ENCODE measurements at regions not wholly inside any gene's neighbourhood (a gene's known extent, or its start where the extent isn't known, plus 50 kb on each side); places are given as distances from the start of the nearest gene placed in this dataset.

DNA sequence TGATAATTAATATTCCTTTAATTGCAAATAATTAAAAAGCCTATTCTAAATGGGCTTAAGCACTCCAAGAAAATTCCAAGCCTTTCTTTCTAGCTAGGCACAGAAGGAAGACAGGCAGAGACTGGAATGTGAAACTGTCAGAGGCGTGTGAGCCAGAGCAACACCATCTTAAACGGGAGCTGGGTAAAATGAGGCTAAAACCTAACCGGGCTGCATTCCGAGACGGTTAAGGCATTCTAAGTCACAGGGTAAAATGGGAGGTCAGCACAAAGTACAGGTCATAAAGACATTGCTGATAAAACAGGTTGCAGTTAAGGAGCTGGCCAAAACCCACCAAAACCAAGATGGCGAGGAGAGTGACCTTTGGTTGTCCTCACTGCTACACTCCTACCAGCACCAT lies 300.4 kb downstream of the SLITRK6 start:
- 69% methylated on average over 6 of the region's 6 CpGs for WGBS (ENCODE audit: insufficient coverage, insufficient replicate concordance, low lambda C conversion rate, missing lambda C conversion rate)
- BruUV-seq (replicated peaks), result no TSS peak
- CTCF ChIA-PET, result no interaction called here
- no peaks in the 10 kb centered on the region for H4K20me1 ChIP-seq (ENCODE audit: control insufficient read depth, insufficient read depth)
- H3K36me3 ChIP-seq (ENCODE audit: control insufficient read depth in 2 of 2, insufficient read depth in 2 of 2, low read length in 1 of 2), result no peaks in the 10 kb centered on the region
- in situ Hi-C loops (cut with MboI), result no loop called here
- ATAC-seq (no peak), FAIRE-seq (no peak), DNase-seq (ENCODE audit: low read depth, low spot score) (no peak)
- SMC1A ChIA-PET (ENCODE audit: uncharacterized antibody, unreplicated experiment), result no interaction called here
- H3K9me3 ChIP-seq (replicated peaks; ENCODE audit: control insufficient read depth, insufficient read depth, low read length), result no peaks in the 10 kb centered on the region
- RAD21 ChIA-PET (ENCODE audit: unreplicated experiment), result no interaction called here
- POLR2A ChIA-PET, result no interaction called here
- no peak overlapping the region for H2AFZ ChIP-seq (ENCODE audit: control insufficient read depth, low read depth, low read length)
- H3K79me2 ChIP-seq (ENCODE audit: control insufficient read depth, insufficient read depth, low read length), result no peaks in the 10 kb centered on the region
- H3K4me3 ChIP-seq, result no peak overlapping the region
- no peak overlapping the region for H3K27ac ChIP-seq (ENCODE audit: control insufficient read depth, insufficient read depth)
- no peak overlapping the region for H3K9ac ChIP-seq (ENCODE audit: control insufficient read depth, insufficient read depth, low read length)
- intact Hi-C loops (cut with micrococcal nuclease; ENCODE audit: unreplicated experiment), result no loop called here
- H3K4me1 ChIP-seq (ENCODE audit: control insufficient read depth, insufficient read depth, low read length), result no peaks in the 10 kb centered on the region
- H3K27me3 ChIP-seq (replicated peaks in 1 of 2; ENCODE audit: control insufficient read depth in 2 of 2, insufficient read depth in 2 of 2, low read length in 1 of 2), result no peaks in the 10 kb centered on the region
- no peak overlapping the region for H3K4me2 ChIP-seq (ENCODE audit: control insufficient read depth, insufficient read depth)
- no peak for TF ChIP-seq JUND (IDR thresholded peaks at IDR 0.05; ENCODE audit: low read depth, low read length)
- no peak for TF ChIP-seq BHLHE40 (IDR thresholded peaks at IDR 0.05; ENCODE audit: borderline replicate concordance in 1 of 2, low read depth in 2 of 2, low read length in 1 of 2)
- TF ChIP-seq, protein P1, sequence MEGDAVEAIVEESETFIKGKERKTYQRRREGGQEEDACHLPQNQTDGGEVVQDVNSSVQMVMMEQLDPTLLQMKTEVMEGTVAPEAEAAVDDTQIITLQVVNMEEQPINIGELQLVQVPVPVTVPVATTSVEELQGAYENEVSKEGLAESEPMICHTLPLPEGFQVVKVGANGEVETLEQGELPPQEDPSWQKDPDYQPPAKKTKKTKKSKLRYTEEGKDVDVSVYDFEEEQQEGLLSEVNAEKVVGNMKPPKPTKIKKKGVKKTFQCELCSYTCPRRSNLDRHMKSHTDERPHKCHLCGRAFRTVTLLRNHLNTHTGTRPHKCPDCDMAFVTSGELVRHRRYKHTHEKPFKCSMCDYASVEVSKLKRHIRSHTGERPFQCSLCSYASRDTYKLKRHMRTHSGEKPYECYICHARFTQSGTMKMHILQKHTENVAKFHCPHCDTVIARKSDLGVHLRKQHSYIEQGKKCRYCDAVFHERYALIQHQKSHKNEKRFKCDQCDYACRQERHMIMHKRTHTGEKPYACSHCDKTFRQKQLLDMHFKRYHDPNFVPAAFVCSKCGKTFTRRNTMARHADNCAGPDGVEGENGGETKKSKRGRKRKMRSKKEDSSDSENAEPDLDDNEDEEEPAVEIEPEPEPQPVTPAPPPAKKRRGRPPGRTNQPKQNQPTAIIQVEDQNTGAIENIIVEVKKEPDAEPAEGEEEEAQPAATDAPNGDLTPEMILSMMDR (IDR thresholded peaks at IDR 0.05 in 2 of 3, conservative IDR thresholded peaks at IDR 0.05 in 1 of 3; ENCODE audit: control insufficient read depth in 2 of 3, extremely low read depth in 1 of 3, insufficient read depth in 1 of 3, low read depth in 3 of 3, low read length in 3 of 3), result no peak
- TF ChIP-seq, protein P2, sequence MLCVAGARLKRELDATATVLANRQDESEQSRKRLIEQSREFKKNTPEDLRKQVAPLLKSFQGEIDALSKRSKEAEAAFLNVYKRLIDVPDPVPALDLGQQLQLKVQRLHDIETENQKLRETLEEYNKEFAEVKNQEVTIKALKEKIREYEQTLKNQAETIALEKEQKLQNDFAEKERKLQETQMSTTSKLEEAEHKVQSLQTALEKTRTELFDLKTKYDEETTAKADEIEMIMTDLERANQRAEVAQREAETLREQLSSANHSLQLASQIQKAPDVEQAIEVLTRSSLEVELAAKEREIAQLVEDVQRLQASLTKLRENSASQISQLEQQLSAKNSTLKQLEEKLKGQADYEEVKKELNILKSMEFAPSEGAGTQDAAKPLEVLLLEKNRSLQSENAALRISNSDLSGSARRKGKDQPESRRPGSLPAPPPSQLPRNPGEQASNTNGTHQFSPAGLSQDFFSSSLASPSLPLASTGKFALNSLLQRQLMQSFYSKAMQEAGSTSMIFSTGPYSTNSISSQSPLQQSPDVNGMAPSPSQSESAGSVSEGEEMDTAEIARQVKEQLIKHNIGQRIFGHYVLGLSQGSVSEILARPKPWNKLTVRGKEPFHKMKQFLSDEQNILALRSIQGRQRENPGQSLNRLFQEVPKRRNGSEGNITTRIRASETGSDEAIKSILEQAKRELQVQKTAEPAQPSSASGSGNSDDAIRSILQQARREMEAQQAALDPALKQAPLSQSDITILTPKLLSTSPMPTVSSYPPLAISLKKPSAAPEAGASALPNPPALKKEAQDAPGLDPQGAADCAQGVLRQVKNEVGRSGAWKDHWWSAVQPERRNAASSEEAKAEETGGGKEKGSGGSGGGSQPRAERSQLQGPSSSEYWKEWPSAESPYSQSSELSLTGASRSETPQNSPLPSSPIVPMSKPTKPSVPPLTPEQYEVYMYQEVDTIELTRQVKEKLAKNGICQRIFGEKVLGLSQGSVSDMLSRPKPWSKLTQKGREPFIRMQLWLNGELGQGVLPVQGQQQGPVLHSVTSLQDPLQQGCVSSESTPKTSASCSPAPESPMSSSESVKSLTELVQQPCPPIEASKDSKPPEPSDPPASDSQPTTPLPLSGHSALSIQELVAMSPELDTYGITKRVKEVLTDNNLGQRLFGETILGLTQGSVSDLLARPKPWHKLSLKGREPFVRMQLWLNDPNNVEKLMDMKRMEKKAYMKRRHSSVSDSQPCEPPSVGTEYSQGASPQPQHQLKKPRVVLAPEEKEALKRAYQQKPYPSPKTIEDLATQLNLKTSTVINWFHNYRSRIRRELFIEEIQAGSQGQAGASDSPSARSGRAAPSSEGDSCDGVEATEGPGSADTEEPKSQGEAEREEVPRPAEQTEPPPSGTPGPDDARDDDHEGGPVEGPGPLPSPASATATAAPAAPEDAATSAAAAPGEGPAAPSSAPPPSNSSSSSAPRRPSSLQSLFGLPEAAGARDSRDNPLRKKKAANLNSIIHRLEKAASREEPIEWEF (IDR thresholded peaks at IDR 0.05; ENCODE audit: insufficient replicate concordance, low read depth, low read length), result no peak
- TF ChIP-seq ZNF207 (IDR thresholded peaks at IDR 0.05; ENCODE audit: borderline replicate concordance), result no peak
- TF ChIP-seq KAT2A (conservative IDR thresholded peaks at IDR 0.05; ENCODE audit: control insufficient read depth, low read depth, low read length), result no peak
- TF ChIP-seq CREB1 (IDR thresholded peaks at IDR 0.05; ENCODE audit: low read depth), result no peak
- TF ChIP-seq, protein P3, sequence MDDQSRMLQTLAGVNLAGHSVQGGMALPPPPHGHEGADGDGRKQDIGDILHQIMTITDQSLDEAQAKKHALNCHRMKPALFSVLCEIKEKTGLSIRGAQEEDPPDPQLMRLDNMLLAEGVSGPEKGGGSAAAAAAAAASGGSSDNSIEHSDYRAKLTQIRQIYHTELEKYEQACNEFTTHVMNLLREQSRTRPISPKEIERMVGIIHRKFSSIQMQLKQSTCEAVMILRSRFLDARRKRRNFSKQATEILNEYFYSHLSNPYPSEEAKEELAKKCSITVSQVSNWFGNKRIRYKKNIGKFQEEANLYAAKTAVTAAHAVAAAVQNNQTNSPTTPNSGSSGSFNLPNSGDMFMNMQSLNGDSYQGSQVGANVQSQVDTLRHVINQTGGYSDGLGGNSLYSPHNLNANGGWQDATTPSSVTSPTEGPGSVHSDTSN (IDR thresholded peaks at IDR 0.05; ENCODE audit: insufficient replicate concordance, low read depth, low read length), result no peak
- no peak for TF ChIP-seq ELK1 (IDR thresholded peaks at IDR 0.05; ENCODE audit: low read depth, low read length)
